GM19238 (cell line): ENCODE measurements at regions not wholly inside any gene's neighbourhood (a gene's known extent, or its start where the extent isn't known, plus 50 kb on each side); places are given as distances from the start of the nearest gene placed in this dataset.
"Not testable (repeated sequence)": the region's sequence is repeated elsewhere in the genome, so short reads cannot be mapped to it uniquely, and the experiment has no call there.

Experiments
- DNase-seq: peaks from one replicate; pipeline ENCODE4 v3.0.0; 2011; ENCODE audit warnings: low spot score; ENCODE audit not compliant: insufficient read length

DNA sequence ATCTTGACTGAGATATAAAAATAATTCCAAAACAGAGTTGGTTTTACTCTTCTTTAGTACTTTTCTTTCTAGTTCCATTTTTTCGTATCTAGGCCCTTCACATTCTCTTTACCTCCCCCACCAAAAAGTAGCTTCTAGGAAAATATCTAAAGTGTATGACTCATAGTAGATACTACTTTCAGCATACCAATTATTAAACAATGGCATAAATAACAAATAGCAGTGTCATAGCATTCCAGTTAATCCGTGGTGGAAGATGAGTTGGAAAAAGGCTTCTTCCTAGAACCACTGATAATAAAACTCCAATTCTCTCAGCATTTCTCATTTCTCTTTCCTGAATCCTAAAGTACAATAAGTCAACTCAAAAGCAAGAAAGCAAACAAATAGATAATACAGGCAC lies 859.0 kb upstream of the B3GALT2 start:
- DNase-seq, result no peak

DNA sequence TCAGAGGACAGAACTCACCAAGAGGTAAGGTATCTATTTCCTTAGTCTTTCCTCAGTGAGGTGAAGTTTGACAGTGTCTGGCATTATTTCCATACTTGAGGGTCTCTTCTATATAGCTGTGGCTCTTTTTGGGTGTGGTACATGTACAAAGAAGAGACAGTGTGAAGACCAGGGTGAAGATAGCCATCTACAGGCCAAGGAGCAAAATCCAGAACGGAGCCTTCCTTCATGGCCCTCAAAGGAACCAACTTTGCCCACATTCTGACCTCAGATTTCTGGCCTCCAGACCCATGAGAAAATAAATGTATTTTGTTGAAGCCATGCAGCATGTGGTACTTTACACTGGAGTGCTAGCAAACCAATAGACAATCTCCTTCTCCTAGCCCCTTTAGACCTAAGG lies 858.5 kb upstream of the B3GALT2 start:
- DNase-seq, result no peak

DNA sequence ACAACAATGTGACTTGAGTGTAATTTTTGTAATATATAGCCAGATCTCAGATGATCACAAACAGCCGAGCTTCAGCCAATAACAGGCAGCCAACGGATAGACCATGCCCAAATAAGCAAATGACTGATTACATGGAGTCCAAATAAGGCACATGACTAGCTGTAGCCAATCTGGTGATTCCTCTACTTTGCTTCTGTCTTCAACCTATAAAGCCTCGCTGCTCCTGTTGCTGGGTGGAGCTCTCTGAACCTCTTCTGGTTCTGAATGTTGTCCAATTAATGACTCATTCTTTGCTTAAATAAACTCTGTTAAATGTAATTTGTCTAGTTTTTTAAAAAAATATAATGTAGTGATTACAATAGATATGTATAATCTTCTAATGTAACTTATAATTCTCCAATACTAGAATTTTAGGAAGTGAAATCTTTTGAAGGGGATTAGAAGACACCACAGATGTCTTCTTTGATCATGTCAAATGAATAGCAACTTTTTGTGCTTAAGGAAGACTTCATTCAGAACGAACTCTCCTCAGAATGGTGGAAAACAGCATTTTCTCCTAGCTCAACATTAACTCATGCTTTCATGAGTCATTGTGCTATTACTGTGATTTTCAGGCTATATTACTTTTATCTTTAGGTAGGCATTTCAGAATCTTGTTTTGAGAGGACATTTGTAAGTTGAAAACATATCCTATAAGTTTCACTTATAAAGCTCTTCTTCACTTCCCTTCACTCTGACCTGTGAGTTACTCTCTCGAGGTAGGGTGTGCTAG lies 857.8 kb upstream of the B3GALT2 start:
- no peak for DNase-seq

DNA sequence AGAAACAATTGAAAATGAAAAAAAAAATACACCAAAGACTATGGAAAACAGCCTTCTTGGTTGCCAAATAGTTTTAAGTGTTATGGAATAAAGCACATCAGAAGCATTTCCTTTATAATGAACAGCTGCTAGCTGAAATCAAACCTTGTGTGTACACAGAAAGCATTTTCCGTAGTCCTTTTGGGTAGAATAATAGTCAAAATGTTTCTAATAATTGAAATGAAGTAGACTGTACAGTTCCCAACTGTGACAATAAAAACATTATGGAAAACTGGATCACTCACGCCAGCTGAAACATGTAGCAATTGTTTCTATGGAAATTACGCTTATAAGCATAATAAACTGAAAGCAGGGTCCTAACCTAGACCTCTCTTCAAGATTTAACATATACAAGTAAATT lies 856.3 kb upstream of the B3GALT2 start:
- DNase-seq, result no peak

DNA sequence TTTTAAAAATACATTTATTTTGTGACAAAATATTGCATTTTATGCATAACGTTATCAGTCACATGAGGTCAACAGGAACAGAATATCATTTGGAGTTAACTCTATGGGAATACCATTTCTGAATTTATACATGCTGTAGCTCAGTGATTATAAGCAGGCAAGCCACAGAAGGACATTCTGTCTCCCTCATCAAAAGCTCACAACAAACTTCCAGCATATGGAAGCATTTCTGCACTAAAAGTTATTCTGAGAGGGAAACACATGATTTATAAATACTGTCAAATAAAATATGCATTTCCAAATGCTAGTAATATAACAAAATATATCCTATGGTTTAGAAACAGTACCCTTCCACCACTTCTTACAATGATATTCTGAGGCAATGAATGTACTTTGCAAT lies 854.1 kb upstream of the B3GALT2 start:
- no peak for DNase-seq

DNA sequence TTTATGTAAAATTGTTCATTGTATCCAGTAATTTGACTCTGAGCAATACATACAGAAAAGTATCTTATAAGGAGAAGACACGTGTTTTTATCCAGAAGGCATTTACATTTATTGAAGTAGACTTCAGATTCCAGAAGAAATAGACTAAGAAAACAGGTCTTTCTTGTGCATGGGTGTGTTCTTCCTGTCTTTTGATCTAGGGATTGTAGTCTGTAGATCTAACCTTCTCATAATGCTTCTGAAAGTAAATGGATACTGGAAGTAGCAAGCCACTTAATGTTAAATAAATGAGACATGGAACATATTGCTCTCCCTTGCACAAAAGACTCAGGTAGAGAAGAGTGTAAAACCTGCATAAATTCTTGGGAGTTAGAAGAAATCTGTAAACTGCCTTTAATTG lies 853.2 kb upstream of the B3GALT2 start:
- DNase-seq, result no peak

DNA sequence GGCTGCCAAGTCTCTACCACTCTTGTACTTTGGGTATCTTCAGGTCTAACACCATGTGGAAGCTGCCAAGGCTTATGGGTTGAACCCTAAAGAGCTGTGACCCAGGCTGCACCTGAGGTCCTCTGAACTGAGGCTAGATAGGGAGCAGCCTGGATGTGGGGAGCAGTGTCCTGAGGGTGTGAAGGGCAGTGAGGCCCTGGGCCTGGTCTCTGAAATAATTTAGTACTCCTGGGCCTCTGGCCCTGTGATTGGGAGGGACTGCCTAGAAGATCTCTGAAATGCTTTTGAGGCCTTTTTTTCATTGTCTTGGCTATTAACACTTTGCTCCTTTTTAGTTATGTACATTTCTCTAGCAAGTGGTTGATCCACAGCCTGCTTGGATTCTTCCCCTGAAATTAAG lies 847.2 kb upstream of the B3GALT2 start:
- DNase-seq, result no peak

DNA sequence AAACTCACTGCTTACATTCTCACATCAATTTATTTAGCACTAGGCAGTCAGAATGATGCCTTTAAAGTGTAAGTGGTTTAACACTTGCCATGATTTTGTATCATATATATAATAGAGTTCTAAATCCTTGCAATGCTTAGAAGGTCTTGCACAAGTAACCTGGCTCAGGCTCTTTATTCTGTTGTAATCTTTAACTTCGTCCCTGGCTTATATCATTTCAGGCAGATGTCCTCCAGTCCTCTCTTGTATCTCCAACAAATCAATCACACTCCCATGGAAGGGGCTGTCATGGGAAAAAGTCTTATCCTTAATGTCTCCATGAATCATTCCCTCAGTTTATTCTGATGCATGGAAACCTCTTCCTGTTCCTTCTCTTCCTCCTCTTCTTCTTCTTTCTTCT lies 841.6 kb upstream of the B3GALT2 start:
- no peak for DNase-seq

DNA sequence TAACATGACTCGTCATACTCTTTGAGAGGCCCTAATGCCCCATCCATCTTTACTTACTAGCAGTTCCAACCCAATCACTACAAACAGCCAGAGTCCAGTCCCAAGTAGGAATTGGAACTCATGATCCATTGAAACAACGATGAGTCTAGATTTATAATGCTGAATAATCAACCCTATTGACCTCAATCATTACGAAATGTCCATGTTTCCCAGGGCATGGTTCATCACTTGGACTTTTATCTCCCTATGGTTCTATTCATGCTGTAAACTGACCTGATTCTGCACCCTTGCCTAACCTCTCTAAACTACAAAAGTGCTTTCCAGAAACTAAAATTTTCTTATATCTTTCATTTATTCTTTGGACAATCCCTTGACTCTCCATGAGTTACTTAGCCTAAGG lies 840.0 kb upstream of the B3GALT2 start:
- no peak for DNase-seq

DNA sequence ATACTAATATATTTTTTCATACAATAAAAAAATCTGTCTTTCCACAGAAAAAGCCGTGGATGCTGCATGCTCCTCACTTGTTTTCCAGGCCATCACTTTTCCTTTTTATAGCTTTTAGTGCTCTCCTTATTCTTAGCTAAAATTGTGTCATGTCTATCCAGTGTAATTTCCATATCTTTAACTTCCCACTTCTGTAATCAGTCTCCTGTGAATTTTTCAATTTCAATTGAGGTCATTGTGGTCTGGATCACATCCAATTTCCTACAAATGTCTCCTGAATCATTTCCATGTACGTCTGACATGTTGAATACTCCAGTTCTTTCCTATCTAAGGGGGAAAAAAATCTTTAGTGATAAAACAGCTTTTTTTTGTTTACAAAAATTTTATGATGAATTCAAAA lies 838.2 kb upstream of the B3GALT2 start:
- no peak for DNase-seq

DNA sequence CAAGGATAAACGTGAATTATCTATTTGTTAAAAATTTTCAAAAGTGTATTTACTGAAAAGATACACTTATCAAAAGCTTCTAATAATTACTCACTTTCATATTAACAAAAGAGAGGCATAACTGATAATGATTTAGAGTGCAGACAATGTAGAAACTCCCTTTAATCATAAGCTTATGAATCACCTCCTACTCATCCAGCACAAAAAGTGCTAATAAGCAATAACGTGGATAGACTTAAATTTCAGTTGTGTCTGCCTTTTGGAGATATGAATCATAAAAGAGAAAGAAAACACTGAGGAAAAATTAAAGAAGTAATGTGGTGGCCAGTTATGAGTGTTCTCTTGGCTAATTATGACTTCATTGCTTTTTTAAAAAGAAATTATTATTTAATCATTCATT lies 827.6 kb upstream of the B3GALT2 start:
- no peak for DNase-seq

DNA sequence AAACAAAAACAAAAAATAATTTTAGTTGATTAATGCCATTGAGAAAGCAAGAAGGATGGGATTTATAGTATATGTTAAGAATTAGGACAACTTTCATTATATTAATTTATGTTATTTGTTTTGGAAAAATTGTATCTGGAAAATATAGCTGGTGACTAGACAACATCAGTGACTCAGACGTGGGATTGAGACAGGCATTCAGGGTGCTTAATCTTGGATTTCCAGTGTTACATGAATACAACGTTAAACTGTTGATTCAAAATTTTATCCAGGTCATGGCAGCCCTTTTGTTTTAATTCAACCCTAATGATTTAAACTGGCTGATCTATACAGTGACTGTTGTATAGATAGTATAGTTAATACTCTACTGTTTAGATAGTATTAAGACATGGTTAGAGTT lies 827.1 kb upstream of the B3GALT2 start:
- DNase-seq, result no peak

DNA sequence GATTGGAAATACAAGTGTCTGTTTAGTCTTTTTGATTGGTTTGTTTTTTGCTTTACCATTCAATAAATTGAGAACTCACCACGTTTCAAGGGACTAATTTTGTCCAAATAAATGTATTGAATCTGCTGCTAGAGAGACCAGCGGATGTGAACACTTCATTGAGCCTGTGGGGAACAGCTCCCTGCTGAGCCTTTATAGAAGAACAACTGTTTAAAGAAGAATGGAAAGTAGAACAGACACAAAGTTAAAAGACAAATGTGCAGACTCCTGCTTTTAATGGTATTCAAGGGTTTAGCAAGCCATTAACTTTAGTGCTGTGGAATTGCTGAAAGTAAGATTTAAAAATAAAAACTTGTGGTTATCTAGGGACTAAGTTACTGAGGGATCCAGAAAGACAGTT lies 817.7 kb upstream of the B3GALT2 start:
- DNase-seq, result no peak

DNA sequence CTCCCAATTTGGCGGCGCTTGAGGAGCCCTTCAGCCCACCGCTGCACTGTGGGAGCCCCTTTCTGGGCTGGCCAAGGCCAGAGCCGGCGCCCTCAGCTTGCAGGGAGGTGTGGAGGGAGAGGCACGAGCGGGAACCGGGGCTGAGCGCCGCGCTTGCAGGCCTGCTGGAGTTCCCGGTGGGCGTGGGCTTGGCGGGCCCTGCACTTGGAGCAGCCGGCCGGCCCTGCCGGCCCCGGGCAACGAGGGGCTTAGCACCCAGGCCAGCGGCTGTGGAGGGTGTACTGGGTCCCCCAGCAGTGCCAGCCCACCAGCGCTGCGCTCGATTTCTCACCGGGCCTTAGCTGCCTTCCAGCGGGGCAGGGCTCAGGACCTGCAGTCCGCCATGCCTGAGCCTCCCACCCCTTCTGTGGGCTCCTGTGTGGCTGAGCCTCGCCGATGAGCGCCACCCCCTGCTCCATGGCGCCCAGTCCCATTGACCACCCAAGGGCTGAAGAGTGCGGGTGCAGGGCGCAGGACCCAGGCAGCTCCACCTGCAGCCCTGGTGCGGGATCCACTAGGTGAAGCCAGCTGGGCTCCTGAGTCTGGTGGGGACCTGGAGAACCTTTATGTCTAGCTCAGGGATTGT lies 815.4 kb upstream of the B3GALT2 start:
- not testable (repeated sequence) for DNase-seq

DNA sequence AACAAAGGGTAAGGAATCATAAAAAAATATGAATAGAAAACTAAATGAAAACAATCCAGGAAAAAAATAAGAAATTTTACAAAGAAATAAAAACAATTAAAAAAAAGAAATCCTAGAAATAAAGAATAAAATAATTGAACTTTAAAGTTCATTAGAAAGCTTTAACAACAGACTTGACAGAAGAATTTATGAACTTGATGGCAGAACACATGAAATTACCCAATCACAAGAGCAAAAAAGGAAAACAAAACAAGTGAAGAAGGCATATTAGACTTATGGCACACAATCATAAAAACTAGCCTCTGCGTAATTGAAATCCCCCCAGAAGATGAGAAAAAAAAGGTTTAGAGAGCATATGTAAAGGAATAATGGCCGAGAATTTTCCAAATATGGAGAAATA lies 802.5 kb upstream of the B3GALT2 start:
- DNase-seq, result no peak

DNA sequence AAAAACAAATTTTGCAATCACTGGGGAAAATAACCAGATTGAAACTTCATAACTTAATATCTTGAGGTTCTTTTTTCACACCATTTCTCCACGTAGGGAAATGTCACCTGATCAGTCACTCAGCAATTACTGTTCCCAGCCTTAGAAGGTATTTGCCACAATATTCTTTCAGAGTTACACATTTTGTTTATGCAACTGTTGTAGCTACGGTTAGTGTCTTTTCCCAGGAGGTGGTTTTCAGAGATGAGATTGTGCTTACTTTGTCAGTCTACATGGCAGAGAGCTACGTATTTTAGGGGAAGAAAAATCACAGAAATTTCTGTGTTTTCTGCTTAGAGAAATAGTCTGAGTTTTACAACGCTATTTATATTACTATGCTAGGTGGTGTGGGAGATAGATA lies 792.8 kb upstream of the B3GALT2 start:
- no peak for DNase-seq

DNA sequence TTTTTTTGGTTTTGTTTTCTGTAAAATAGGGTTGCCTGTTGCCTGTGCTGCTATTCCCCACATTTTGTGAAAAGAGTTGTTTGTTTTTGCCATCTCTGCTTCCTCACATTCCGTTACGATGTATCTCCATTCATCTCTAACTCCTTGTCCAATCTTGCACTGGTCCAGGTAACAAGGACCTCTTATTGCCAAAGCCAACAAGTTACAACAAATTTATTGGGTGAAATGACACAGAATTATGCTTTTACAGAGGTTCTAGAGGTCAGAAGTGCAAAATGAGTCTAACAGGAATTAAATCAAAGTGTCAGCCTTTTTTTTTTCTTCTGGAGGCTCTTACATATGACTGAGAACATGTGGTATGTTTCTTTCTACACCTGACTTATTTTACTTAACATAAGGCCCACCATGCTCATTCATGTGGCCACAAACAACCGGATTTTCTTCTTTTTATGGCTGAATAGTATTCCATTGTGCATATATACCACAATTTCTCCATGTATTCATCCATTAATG lies 787.9 kb upstream of the B3GALT2 start:
- no peak for DNase-seq

DNA sequence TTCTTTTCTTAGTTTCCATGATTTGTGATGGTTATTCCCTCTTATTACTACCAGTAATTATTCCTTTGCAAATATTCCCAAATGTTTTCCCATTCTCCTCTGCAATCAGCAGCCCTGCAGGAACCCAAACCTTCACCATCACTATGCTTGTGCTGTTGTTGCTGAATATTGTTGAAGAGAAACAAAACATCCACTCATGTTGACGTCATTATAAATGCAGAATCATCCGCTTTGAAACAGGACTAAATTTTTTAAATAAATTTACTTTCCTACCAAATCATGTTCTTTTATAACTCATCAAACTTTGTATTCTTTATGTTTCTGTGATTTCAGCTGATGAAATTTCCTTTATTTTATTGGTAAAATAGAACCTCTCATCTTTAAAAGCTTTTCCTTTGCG lies 787.0 kb upstream of the B3GALT2 start:
- no peak for DNase-seq

DNA sequence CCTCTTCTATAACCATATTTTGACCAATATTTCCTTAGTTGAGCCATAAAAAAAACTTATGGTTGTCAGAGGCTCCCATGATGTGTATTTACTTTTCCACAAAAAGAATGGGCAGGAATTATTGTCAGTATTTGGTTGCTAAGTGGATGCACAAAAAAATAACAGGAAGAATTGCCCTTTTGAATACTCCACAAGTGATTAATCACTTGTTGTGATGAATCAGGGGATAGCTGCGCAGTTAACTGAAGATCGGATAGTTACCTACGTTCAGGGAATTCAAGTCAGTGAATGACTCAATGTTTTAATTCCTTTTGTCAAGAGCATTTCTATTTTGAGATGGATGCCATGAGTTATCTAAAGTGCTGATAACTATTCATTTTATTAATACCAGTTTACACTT lies 785.2 kb upstream of the B3GALT2 start:
- no peak for DNase-seq

DNA sequence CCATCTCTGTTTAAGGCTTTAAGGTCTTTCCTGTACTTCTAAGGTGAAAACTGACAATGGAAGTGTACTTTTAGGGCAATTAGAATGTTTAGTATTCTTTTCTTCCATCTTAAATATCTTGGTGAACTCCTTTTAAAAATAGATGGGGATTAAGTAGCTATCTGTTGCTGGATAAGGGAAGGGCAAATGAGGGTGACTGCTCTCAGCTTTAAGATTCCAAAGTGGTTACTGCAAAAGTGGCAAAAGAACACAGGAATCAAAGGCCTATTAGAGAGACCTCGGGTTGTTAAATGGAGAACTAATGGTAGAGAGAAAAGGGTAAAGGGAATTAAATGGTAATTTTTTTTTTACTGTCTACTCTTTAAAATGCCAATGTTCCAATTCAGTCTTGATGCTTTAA lies 774.1 kb upstream of the B3GALT2 start:
- DNase-seq, result no peak

DNA sequence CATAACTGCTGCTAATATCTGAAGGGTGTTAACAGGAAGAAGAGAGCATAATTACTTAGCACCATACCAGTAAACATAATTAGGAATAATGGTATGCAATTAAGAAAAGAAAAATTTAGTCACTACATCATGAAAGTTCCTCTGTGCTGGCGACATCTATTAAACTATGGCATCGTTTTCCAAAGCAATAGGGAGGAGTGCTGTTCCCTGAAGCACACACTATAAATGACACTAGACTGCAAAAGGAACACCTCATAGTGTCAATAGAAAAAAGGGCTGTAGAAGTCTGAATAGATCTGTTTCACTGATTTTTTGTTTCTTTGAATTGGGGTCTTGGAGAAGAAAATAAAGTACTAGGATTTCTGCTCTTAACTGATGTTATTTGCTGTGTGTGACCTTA lies 773.6 kb upstream of the B3GALT2 start:
- DNase-seq, result no peak

DNA sequence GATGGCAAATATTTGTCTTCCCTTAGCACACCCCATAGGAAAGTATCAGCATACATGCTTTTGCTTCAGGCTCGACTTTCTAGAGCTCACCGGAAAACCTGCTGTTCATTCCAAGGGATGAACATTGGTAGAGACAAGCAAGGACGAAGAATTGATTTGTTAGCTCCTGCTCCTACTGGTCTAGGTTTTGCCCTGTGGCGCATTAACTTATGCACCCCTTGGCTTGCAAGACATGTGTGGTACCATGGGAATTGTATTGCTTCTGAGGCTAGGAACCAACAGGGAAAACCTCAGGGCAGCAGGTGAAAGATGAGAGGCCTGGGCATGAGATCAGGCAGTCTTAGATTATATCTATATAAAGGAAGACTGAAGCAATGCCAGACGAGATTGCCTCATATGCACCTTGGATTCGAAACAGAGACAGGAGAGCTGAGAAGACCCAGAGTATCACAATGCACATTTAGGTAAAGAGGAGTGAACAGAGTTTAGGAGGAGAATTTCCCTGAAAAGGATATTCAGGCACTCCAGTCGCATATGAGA lies 771.2 kb upstream of the B3GALT2 start:
- no peak for DNase-seq

DNA sequence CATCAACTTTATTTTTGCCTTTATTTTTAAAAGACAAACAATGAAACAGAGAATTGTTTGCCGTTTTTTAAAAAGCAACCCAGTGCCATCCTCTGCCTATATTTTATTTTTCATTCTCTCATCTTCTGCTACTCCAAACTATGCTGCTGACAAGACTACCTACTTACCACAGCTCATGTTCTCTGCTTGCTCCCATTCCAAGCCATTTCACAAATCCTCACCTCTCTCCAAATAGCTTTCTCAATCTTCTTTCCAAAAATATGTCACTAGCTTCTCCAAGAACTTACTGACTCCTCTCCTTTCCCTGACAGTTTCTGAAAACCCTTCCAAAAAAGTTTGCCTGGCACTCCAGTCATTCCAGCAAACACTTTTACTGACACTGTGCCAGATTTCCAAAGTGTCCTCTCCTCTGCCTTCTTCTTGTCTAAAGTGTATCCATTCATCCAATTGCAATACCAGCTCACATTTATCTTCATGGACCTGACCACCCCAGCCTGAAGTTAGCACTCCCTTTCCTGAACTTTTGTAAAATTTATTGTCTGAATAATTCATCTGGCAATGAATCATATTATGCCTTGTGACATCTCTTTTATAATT lies 766.5 kb upstream of the B3GALT2 start:
- no peak for DNase-seq
